Kidney epithelial cell (primary cell): ENCODE measurements at regions not wholly inside any gene's neighbourhood (a gene's known extent, or its start where the extent isn't known, plus 50 kb on each side); places are given as distances from the start of the nearest gene placed in this dataset.

ENCODE experiments used
- DNase-seq: peaks from one replicate; pipeline ENCODE4 v3.0.0-alpha.2; 2010; ENCODE audit warnings: low read depth
- H3K27me3 ChIP-seq: 2 replicates; pipeline ENCODE4 v1.6.0; 2011; ENCODE audit warnings: low read length; ENCODE audit not compliant: control insufficient read depth, insufficient read depth
- H3K36me3 ChIP-seq: 2 replicates; pipeline ENCODE4 v1.5.1; 2011; ENCODE audit warnings: low read length; ENCODE audit not compliant: control insufficient read depth, insufficient read depth
- H3K4me3 ChIP-seq: 2 replicates; pipeline ENCODE4 v1.5.1; 2011; ENCODE audit warnings: low read depth, mild to moderate bottlenecking, control low read depth, low read length
- CTCF ChIP-seq: IDR thresholded peaks from 2 replicates; pipeline ENCODE4 v1.5.1; 2011; ENCODE audit warnings: mild to moderate bottlenecking, moderate library complexity, low read length, control low read depth, inconsistent platforms; ENCODE audit not compliant: insufficient read depth, poor library complexity, severe bottlenecking

- no peak overlapping the region for H3K4me3 ChIP-seq
Measured at GRCh38 chr4:126850286-126850685, 782.5 kb upstream of the INTU start.

GRCh38 chr4:126851391-126851790 lies 781.4 kb upstream of the INTU start:
- peak; percentile 32 for DNase-seq
- TF ChIP-seq CTCF, result no peak
- no peak overlapping the region for H3K4me3 ChIP-seq
- H3K27me3 ChIP-seq, result no peaks in the 10 kb centered on the region
- H3K36me3 ChIP-seq, result no peaks in the 10 kb centered on the region

More at GRCh38 chr4:126850286-126850685, 782.5 kb upstream of the INTU start:
- no peak for TF ChIP-seq CTCF
- DNase-seq, result peak; percentile 98
- no peaks in the 10 kb centered on the region for H3K36me3 ChIP-seq
- no peaks in the 10 kb centered on the region for H3K27me3 ChIP-seq

GRCh38 chr4:126853715-126854114 lies 779.0 kb upstream of the INTU start:
- no peak overlapping the region for H3K4me3 ChIP-seq
- no peaks in the 10 kb centered on the region for H3K36me3 ChIP-seq
- no peaks in the 10 kb centered on the region for H3K27me3 ChIP-seq
- TF ChIP-seq CTCF, result no peak
- DNase-seq, result no peak

- DNase-seq, result no peak
- no peak for TF ChIP-seq CTCF
- Histone ChIP-seq H3K27me3 (no peaks in the 10 kb centered on the region), H3K4me3 (no peak overlapping the region), H3K36me3 (no peaks in the 10 kb centered on the region)
Measured at GRCh38 chr4:126856906-126857305, 775.9 kb upstream of the INTU start.

- TF ChIP-seq CTCF, result no peak
- Histone ChIP-seq H3K4me3 (no peak overlapping the region), H3K27me3 (no peaks in the 10 kb centered on the region), H3K36me3 (no peaks in the 10 kb centered on the region)
- DNase-seq, result no peak
Measured at GRCh38 chr4:126859314-126859713, 773.4 kb upstream of the INTU start.

GRCh38 chr4:126859872-126860271 lies 772.9 kb upstream of the INTU start:
- Histone ChIP-seq H3K36me3 (no peaks in the 10 kb centered on the region), H3K4me3 (no peak overlapping the region), H3K27me3 (no peaks in the 10 kb centered on the region)
- no peak for TF ChIP-seq CTCF
- no peak for DNase-seq
